ENCODE measurements at regions not wholly inside any gene's neighbourhood (a gene's known extent, or its start where the extent isn't known, plus 50 kb on each side); places are given as distances from the start of the nearest gene placed in this dataset.

DNA sequence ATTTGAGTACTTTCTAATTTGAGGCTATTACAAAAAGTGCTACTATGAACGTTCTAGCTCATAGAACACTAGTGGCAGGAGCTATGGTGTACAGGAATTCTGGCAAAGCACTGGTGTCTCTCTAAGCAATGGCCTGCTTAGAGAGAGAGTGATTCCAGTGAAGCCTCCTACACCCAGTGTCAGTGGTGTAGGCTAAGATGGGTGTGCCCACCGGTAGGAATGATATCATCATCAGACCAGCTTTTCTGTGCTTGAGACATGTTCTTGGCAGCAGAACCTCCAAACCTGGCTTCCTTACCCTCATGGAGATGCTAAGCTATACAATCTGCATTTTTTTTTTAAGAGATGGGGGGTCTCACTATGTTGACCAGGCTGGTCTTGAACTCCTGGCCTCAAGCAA is 370.3 kb downstream of the SOX9 start:
- no peak for DNase-seq (ENCODE audit: low read depth in 1 of 2, low spot score in 1 of 2)

DNA sequence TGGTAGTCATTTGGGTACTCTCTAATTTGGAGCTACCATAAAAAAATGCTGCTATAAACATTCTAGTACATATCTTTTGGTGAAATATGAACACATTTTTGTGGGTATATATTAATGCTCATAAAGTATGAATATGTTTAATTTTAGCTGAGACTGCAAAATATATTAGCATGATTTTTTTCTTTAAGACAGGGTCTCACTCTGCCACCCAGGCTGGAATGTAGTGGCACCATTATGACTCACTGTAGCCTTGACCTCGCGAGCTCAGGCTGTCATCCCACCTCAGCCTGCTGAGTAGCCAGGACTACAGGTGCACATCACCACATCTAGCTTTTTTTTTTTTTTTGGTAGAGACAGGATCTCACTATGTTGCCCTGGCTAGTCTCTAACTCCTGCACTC is 371.7 kb downstream of the SOX9 start:
- no peak for DNase-seq (ENCODE audit: low read depth in 1 of 2, low spot score in 1 of 2)

GRCh38 chr17:72492941-72493340 is 372.1 kb downstream of the SOX9 start:
- DNase-seq (ENCODE audit: low read depth in 1 of 2, low spot score in 1 of 2) = no peak

GRCh38 chr17:72494566-72494965 is 373.7 kb downstream of the SOX9 start:
- no peak for DNase-seq (ENCODE audit: low read depth in 1 of 2, low spot score in 1 of 2)

GRCh38 chr17:72496461-72496860 is 375.6 kb downstream of the SOX9 start:
- DNase-seq (ENCODE audit: low read depth in 1 of 2, low spot score in 1 of 2) = no peak

DNA sequence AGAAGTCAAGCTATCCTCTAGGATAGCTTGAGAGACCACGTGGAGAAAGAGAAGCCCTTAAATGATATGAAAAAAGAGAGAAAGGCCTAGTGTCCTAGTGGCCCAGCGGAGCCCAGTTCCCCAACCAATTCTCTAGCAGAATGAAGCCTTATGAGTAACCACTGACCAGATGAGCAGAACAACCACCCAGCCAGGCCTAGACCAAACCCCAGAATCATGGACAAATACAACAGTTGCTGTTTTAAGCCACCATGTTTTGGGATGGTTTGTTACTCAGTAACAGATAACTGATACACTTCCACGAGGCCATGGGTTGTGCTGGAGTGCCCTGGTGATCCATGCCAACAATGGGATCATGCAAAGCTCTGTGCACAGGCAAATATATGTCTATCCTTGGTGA is 377.1 kb downstream of the SOX9 start:
- no peak for DNase-seq (ENCODE audit: low read depth in 1 of 2, low spot score in 1 of 2)

DNA sequence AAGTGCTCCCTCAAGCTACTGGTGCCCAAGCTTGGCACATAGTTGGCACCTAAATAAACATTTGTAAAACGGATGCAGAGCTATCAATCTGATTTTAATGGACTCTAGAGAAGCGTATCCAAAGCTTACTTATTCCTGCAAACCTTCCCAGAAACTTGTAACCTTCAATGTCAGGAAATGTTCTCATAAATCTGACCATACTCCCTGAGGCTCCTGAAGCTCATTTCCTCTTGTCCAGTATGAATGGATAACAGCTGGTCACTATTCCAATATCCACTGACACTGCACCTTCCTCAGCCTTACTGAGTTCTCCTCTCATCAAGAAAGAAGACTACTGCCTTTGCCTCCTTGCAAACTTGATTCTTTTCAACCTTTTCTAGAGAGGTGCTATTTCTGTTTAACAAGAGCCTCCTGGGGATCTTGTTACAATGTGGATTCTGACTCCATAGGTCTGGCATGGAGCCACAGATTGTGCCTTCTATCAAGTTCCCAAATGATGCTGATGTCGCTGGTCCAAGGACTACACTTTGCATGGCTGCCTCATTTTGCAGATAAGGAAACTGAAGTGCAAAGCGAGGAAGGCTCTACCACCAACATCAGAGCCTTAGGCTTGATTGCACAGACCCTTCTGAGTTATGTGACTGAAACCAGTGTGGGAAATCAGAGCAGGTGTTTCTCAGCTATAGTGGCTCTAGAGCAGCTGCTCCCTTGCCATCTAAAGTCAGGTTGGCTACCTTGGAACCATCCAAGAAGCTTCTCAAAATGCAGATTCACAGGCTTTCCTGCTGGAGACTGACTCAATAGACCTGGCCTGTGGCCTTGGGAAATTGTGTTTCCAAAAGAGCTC is 377.8 kb downstream of the SOX9 start:
- DNase-seq (ENCODE audit: low read depth in 1 of 2, low spot score in 1 of 2) = no peak

GRCh38 chr17:72501404-72502370 is 380.9 kb downstream of the SOX9 start:
- no peak for DNase-seq (ENCODE audit: low read depth in 1 of 2, low spot score in 1 of 2)

DNA sequence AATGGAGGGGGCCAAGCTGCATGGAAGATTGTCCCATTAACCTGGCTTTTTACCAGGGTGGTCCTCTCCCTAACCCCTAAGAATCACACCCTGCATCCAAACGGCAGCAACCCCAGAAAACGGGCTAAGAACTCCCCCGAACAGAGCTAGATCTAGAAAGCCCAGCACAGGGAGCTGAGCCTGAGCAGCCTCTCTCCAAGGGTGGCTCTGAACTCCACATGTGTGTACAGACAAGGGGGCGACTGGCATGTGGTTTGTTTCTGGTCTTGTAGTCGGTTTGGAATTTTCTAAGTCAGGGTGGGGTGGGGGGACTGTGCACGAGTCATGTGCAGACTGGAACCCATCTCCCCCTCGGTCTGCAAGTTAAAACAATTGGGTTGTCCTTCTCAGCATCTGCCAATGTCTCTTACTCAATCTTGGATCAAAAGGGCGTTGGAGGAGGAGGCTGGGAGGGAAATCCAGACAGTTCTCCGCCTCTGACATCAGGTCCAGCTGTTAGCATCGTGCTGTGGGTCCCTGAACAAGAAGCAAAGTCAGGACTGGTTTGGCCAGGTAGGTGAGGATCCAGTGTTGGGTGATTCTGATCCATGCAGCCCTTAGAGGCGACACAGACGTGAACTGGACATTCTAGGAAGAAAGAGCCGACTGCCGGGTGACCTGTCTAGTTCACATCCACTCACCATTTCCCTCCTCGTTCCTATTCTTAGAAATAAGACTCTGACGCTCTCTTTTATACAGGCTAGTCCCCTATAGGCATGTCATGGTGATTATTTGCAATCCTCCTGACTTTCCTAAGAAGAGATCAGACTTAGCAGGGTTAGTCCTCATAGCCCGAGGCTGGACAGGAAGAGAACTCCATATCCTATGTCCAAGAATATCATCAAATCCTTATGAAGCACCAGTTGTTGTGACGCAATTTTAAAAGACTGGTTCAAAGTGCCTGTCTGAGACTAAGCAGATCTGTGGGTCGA is 381.8 kb downstream of the SOX9 start:
- no peak for DNase-seq (ENCODE audit: low read depth in 1 of 2, low spot score in 1 of 2)

- no peak for DNase-seq (ENCODE audit: low read depth in 1 of 2, low spot score in 1 of 2)
Observed at GRCh38 chr17:72503556-72503955, 382.7 kb downstream of the SOX9 start.

DNA sequence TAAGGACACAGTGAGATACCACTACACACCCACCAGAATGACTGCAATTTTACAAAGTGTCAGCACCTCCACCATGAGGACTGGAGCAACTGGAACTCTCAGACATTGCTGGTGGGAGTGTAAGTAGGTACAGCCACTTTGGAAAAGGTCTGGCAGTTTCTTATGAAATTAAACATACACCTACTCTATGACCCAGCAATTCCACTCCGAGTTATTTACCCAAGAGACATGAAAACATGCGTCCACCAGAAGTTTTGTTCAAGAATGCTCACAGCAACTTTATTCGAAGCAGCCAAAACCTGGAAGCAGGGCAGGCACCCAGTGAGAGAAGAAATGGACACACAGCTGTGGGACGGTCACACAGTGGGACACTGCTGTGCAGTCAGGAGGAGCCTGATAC is 384.0 kb downstream of the SOX9 start:
- DNase-seq (ENCODE audit: low read depth in 1 of 2, low spot score in 1 of 2) = no peak

GRCh38 chr17:72506773-72507172 is 386.0 kb downstream of the SOX9 start:
- DNase-seq (ENCODE audit: low read depth in 1 of 2, low spot score in 1 of 2) = no peak

DNA sequence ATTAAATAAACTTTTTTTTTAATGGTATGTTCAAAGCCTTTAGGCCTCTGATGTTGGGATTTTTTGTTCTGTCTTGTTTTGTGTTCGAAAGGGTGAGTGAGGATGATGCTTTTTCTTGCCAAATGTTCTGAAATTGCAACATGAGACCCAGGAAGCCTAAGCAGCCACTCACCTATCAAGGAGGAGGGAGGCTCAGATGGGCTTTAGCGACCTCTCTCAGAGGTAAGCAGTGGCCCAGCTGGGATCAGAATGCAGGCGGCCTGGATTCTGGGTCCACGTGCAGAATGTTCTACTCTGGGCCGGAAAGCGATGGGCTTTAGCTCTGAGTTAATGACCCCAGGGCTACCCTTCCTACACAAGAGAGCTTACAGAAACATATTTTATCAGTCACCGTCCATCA is 386.6 kb downstream of the SOX9 start:
- no peak for DNase-seq (ENCODE audit: low read depth in 1 of 2, low spot score in 1 of 2)

DNA sequence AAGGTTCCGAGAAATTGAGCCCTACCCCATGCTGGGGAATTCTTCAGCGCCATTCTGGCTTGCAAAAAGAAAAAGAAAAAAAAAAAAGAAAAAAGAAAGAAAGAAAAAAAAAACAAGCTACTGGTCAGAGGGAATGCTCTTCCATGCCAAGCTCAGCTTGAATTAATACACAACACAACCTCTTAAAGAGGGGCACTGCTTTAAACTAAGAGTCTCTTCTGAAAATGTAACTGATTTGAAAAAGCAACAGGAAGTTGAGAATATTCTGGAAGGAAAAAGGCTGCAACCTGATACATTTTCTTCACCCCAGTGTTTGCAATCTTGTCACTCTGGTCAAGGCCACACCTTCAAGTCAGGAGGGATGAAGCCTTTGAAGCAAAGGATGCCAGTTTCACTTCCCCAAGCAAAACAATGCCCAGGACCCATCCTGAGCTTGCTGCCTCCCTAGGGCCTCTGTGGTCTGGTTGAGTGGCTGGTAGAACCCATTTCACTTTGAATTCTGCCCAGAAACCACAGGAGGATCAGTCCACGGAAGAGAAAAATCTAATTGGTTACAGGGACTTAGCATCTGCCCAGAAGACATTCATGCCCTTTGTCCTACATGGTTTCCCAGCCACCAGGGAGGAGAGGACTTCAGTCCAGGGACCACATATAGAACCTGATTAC is 389.7 kb downstream of the SOX9 start:
- no peak for DNase-seq (ENCODE audit: low read depth in 1 of 2, low spot score in 1 of 2)

GRCh38 chr17:72511242-72511641 is 390.4 kb downstream of the SOX9 start:
- no peak for DNase-seq (ENCODE audit: low read depth in 1 of 2, low spot score in 1 of 2)

DNA sequence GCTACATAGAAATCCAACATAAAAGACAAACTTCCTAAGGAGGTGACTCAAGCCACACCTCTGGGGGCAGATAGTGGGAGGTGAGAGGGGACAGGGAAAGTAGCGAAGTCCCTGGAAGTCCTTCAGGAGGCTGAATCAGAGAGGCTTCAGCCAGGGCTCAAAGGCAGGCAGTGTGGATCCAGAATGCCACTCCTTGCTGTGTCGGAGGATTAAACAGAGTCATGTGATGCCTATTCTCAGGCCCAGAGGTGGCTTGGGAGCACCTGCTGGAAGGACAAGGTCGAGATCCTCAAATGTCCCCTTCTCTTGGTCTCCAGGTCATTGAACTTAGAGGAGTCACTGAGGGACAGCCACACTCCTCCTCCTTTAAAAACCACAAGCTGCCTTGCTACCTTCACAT is 391.1 kb downstream of the SOX9 start:
- DNase-seq (ENCODE audit: low read depth in 1 of 2, low spot score in 1 of 2) = no peak

DNA sequence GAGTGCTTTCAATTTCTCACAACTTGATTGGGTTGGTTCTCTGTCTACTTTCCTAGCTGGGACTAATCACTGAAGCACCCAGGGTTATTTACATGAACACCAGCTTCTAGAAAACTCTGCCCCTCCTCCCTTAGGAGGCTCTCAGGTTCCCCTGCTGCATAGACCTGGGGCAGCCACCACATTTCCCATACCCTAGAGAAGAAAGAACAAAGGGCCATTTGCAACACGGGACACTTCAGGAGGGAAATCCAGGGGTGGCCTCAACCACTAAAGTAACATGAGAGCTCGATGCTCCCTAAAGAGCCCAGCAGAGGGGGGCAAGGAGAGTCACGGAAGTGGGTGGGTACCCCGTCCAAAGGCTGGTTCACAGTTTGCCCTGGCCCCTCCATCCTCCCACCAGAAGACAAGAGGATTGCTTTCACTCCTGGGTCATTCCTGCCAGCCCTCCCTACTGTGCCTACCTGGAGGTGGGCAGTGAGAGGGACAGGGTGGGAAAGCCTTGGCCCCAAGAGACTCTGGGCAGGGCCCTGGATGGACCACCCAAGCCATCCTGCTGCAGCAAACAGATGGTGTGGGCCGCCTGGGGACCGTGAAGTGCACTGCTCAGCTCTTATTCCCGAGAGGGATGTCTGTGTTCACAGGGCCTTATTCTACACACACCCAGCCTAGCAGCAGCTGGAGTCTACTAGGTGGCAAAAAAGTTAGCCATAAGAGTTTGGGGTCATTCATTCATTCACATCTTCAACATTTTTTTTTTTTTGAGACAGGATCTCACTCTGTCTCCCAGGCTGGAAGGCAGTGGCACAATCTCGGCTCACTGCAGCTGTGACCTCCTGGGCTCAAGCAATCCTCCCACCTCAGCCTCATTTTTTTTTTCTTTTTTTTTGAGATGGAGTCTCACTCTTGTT is 392.1 kb downstream of the SOX9 start:
- DNase-seq (ENCODE audit: low read depth in 1 of 2, low spot score in 1 of 2) = no peak

DNA sequence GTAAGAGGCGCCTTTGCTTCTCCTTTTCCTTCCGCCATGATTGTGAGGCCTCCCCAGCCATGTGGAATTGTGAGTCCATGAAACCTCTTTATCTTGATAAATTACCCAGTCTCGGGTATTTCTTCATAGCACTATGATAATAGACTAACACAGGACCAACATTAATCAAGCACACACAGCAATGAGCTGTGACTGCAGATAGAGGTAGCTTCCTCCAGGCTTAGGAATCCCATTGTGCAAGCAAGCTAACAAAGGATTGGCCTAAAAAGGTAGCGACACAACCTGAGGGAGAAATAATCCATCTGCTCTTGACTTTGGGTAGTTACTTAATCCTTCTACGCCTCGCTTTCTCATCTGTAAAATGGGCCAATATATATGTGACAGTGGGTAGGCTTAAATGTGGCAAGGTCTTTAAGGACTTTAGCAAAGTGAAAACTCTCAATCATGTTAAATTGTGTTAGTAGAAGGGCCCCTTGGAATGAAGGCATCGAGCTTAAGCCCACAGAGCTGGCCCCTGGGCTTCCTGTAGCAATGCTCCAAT is 393.6 kb downstream of the SOX9 start:
- DNase-seq (ENCODE audit: low read depth in 1 of 2, low spot score in 1 of 2) = no peak

DNA sequence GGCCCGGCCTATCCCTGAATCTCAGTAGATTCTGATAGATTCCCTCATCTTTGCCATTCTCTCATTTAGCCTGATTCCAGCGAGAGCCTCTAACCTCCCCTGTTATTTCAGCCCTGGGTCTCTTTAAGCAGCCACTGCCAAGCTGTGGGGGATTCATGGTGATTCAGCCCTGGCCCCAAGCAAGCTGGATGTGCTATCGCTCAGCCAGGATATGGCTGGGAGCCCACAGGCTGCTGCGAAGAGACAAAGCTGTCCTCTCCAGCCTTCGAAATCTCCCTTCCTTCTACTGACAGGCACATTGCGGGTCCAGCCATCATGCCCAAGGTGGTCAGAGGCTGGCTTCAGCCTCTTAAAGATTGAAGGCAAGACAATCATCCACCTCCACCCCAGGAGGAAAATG is 394.1 kb downstream of the SOX9 start:
- DNase-seq (ENCODE audit: low read depth in 1 of 2, low spot score in 1 of 2) = no peak

Measured in stimulated activated CD4-positive, alpha-beta T cell treated with anti-CD3 and anti-CD28 coated beads, Interleukin-15, amount 100 ng/mL, for 1 hour (primary cell).